Astrocyte (in vitro differentiated cells and primary cell): ENCODE measurements at regions not wholly inside any gene's neighbourhood (a gene's known extent, or its start where the extent isn't known, plus 50 kb on each side); places are given as distances from the start of the nearest gene placed in this dataset.
A peak's percentile ranks its signal among the peaks of the same experiment; 100 is the strongest.

Source experiments
- DNase-seq: peaks from one replicate; pipeline ENCODE4 v3.0.0-alpha.2; 2010; ENCODE audit warnings: low read depth
- FAIRE-seq: peaks from 2 replicates; lab custom pipeline; 2011; peaks lifted over from hg19 to GRCh38; lab: Jason Lieb, UNC
- H2AFZ ChIP-seq: 2 replicates; pipeline ENCODE4 v1.6.0; 2012; ENCODE audit warnings: low read depth, low read length, inconsistent platforms
- H3K27ac ChIP-seq: 2 replicates; pipeline ENCODE4 v1.5.1; 2011; ENCODE audit warnings: low read depth, low read length, inconsistent platforms
- H3K27me3 ChIP-seq: 2 replicates; pipeline ENCODE4 v1.6.0; 2011; ENCODE audit warnings: low read length, inconsistent platforms; ENCODE audit not compliant: insufficient read depth
- H3K36me3 ChIP-seq: 2 replicates; pipeline ENCODE4 v1.5.1; 2011; ENCODE audit warnings: low read length, inconsistent platforms; ENCODE audit not compliant: insufficient read depth
- H3K4me1 ChIP-seq: 2 replicates; pipeline ENCODE4 v1.5.1; 2011; ENCODE audit warnings: low read length, inconsistent platforms; ENCODE audit not compliant: insufficient read depth
- H3K4me2 ChIP-seq: 2 replicates; pipeline ENCODE4 v1.6.0; 2012; ENCODE audit warnings: low read length, inconsistent platforms
- H3K4me3 ChIP-seq: 2 replicates; pipeline ENCODE4 v1.5.1; 2011; ENCODE audit warnings: low read depth, mild to moderate bottlenecking, low read length, inconsistent platforms; ENCODE audit not compliant: insufficient read depth
- H3K79me2 ChIP-seq: 2 replicates; pipeline ENCODE4 v1.6.0; 2012; ENCODE audit warnings: mild to moderate bottlenecking, low read length, inconsistent platforms; ENCODE audit not compliant: insufficient read depth
- H3K9ac ChIP-seq: 2 replicates; pipeline ENCODE4 v1.6.0; 2012; ENCODE audit warnings: mild to moderate bottlenecking, low read length, inconsistent platforms
- H3K9me3 ChIP-seq: 2 replicates; pipeline ENCODE4 v1.5.1; 2012; ENCODE audit warnings: low read depth, mild to moderate bottlenecking, low read length, inconsistent platforms; ENCODE audit not compliant: insufficient read depth
- H4K20me1 ChIP-seq: 2 replicates; pipeline ENCODE4 v1.6.0; 2012; ENCODE audit warnings: low read length, inconsistent platforms; ENCODE audit not compliant: insufficient read depth
- H3K27ac Mint-ChIP-seq: one replicate; pipeline ENCODE4 v1.8.0; 2021; ENCODE audit warnings: mild to moderate bottlenecking, mixed read lengths; ENCODE audit not compliant: unreplicated experiment
- H3K27me3 Mint-ChIP-seq: one replicate; pipeline ENCODE4 v1.8.0; 2021; ENCODE audit warnings: low read depth, mixed read lengths; ENCODE audit not compliant: unreplicated experiment
- H3K36me3 Mint-ChIP-seq: one replicate; pipeline ENCODE4 v1.8.0; 2021; ENCODE audit warnings: low read depth, mixed read lengths; ENCODE audit not compliant: unreplicated experiment
- H3K4me1 Mint-ChIP-seq: one replicate; pipeline ENCODE4 v1.8.0; 2021; ENCODE audit warnings: low read depth, mixed read lengths; ENCODE audit not compliant: unreplicated experiment
- H3K4me3 Mint-ChIP-seq: one replicate; pipeline ENCODE4 v1.8.0; 2021; ENCODE audit warnings: mild to moderate bottlenecking, moderate library complexity, mixed read lengths; ENCODE audit not compliant: unreplicated experiment
- H3K9me3 Mint-ChIP-seq: one replicate; pipeline ENCODE4 v1.8.0; 2021; ENCODE audit warnings: mild to moderate bottlenecking, mixed read lengths; ENCODE audit not compliant: unreplicated experiment
- EZH2 ChIP-seq: IDR thresholded peaks from 2 replicates; pipeline ENCODE4 v1.6.1; 2012; ENCODE audit warnings: mild to moderate bottlenecking, low read length, inconsistent platforms; ENCODE audit not compliant: insufficient read depth
- TF ChIP-seq, protein P1 (sequence below): IDR thresholded peaks from 2 replicates; pipeline ENCODE4 v1.5.1; 2011; ENCODE audit warnings: low read depth, mild to moderate bottlenecking, inconsistent platforms, low read length, moderate library complexity; ENCODE audit not compliant: insufficient read depth

DNA sequence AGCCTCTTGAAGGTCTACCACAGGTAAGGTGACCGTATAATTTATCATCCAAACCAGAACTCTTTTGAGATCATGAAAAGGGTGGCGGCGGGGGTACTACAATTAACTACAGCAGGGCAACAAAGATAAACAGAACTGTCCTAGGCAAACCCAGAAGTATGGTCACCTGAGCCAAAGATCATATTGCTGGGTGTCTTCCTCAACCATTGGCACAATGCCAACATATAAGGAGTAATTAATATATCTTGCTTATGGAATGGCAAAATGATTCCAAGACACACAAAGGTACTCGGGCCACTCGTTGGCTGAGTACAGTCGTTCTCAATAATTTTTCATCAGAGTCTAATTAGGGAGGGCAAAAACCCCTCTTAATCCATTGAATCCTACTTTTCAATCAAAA lies 273.3 kb downstream of the QDPR start:
- no peak overlapping the region for H3K4me3 ChIP-seq
- no peaks in the 10 kb centered on the region for H3K79me2 ChIP-seq
- no peaks in the 10 kb centered on the region for H3K36me3 ChIP-seq
- H3K9me3 ChIP-seq, result no peaks in the 10 kb centered on the region
- no peak overlapping the region for H3K4me2 ChIP-seq
- FAIRE-seq, result no peak
- no peaks in the 10 kb centered on the region for H3K27me3 ChIP-seq
- H3K9ac ChIP-seq, result no peak overlapping the region
- Mint-ChIP-seq H3K27ac (no peak overlapping the region), H3K4me3 (no peak overlapping the region), H3K9me3 (no peaks in the 10 kb centered on the region), H3K36me3 (no peaks in the 10 kb centered on the region), H3K27me3 (no peaks in the 10 kb centered on the region), H3K4me1 (peaks cover 5% of the 10 kb centered on the region)
- H3K4me1 ChIP-seq, result peaks cover 3% of the 10 kb centered on the region
- no peak for DNase-seq
- no peaks in the 10 kb centered on the region for H4K20me1 ChIP-seq
- H2AFZ ChIP-seq, result no peak overlapping the region
- no peak overlapping the region for H3K27ac ChIP-seq
- no peak for TF ChIP-seq EZH2
- TF ChIP-seq, protein P1, sequence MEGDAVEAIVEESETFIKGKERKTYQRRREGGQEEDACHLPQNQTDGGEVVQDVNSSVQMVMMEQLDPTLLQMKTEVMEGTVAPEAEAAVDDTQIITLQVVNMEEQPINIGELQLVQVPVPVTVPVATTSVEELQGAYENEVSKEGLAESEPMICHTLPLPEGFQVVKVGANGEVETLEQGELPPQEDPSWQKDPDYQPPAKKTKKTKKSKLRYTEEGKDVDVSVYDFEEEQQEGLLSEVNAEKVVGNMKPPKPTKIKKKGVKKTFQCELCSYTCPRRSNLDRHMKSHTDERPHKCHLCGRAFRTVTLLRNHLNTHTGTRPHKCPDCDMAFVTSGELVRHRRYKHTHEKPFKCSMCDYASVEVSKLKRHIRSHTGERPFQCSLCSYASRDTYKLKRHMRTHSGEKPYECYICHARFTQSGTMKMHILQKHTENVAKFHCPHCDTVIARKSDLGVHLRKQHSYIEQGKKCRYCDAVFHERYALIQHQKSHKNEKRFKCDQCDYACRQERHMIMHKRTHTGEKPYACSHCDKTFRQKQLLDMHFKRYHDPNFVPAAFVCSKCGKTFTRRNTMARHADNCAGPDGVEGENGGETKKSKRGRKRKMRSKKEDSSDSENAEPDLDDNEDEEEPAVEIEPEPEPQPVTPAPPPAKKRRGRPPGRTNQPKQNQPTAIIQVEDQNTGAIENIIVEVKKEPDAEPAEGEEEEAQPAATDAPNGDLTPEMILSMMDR, result no peak

DNA sequence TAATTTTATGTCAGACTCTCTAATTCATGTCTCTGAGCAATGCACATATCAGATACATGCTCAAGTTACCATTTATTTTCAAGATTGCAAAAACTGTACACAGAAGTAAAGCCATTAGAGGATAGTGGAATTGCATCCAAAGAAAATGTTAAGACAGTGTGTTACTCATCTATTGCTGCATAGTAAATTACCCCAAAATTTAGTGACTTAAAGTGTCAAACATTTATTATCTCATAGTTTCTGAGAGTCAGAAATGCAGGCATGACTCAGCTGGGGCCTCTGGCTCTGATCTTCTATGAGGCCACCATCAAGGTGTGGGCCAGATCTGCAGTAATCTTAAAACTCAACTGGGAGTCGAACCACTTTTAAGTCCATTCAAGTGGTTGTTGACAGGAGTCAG lies 275.2 kb downstream of the QDPR start:
- DNase-seq, result peak; percentile 84
- H3K79me2 ChIP-seq, result no peaks in the 10 kb centered on the region
- H4K20me1 ChIP-seq, result no peaks in the 10 kb centered on the region
- H3K9ac ChIP-seq, result no peak overlapping the region
- Mint-ChIP-seq H3K4me3 (no peak overlapping the region), H3K27ac (no peak overlapping the region), H3K9me3 (no peaks in the 10 kb centered on the region), H3K27me3 (no peaks in the 10 kb centered on the region), H3K4me1 (peaks cover 11% of the 10 kb centered on the region), H3K36me3 (no peaks in the 10 kb centered on the region)
- no peak overlapping the region for H3K4me3 ChIP-seq
- peak overlapping the region; percentile 39 for H3K4me2 ChIP-seq
- H3K9me3 ChIP-seq, result no peaks in the 10 kb centered on the region
- peaks cover 12% of the 10 kb centered on the region for H3K4me1 ChIP-seq
- no peak overlapping the region for H2AFZ ChIP-seq
- H3K27me3 ChIP-seq, result no peaks in the 10 kb centered on the region
- no peaks in the 10 kb centered on the region for H3K36me3 ChIP-seq
- FAIRE-seq, result peak; percentile 92
- peak overlapping the region; percentile 27 for H3K27ac ChIP-seq
- TF ChIP-seq EZH2, result no peak
- TF ChIP-seq, protein P1, result no peak

DNA sequence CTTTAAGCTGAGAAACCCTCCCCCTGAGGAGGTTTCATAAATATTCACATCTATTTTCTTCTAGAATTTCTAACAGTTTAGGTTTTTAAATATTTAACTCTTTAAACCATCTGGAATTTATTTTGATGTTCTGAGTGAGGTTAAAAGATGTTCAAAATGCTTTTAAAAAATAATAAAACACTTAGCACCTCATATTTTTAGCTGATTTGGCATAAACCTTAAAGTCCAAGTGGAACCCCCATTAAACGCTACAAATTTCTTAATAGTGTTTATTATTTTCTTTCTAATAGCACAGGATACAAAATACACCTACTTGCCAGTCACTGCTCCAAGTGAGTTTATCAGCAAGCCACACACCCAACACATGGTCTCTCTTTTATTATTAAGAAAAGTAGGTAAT lies 277.2 kb downstream of the QDPR start:
- H3K27ac ChIP-seq, result no peak overlapping the region
- no peaks in the 10 kb centered on the region for H3K9me3 Mint-ChIP-seq

More for the DNA sequence above, 277.2 kb downstream of the QDPR start:
- Mint-ChIP-seq H3K27me3 (no peaks in the 10 kb centered on the region), H3K36me3 (no peaks in the 10 kb centered on the region), H3K4me3 (no peak overlapping the region), H3K27ac (no peak overlapping the region), H3K4me1 (peaks cover 11% of the 10 kb centered on the region)
- Histone ChIP-seq H3K4me1 (peaks cover 12% of the 10 kb centered on the region), H3K36me3 (no peaks in the 10 kb centered on the region), H3K9ac (no peak overlapping the region), H4K20me1 (no peaks in the 10 kb centered on the region), H3K27me3 (no peaks in the 10 kb centered on the region), H2AFZ (no peak overlapping the region), H3K4me3 (no peak overlapping the region), H3K79me2 (no peaks in the 10 kb centered on the region), H3K4me2 (no peak overlapping the region), H3K9me3 (no peaks in the 10 kb centered on the region)
- DNase-seq, result no peak
- TF ChIP-seq EZH2, result no peak
- TF ChIP-seq, protein P1, result no peak
- FAIRE-seq, result no peak
